ACC112 (cell line): ENCODE measurements at regions not wholly inside any gene's neighbourhood (a gene's known extent, or its start where the extent isn't known, plus 50 kb on each side); places are given as distances from the start of the nearest gene placed in this dataset.

Experiments used
- H2AFZ ChIP-seq: fragments of 200-600 bp; sonication (generic); one replicate; pipeline ENCODE4 v1.6.0; 2017; ENCODE audit warnings: antibody characterized with exemption, low read length; ENCODE audit not compliant: unreplicated experiment
- H3K27ac ChIP-seq: fragments of 200-600 bp; sonication (generic); 2 replicates; pipeline ENCODE4 v1.5.1; 2014; ENCODE audit warnings: low read depth, mild to moderate bottlenecking, antibody characterized with exemption, low read length, moderate library complexity
- H3K27me3 ChIP-seq: fragments of 200-600 bp; sonication (generic); 2 replicates; pipeline ENCODE4 v1.6.1; 2014; ENCODE audit warnings: mild to moderate bottlenecking, antibody characterized with exemption, low read length, moderate library complexity, mixed read lengths; ENCODE audit not compliant: insufficient read depth
- H3K36me3 ChIP-seq: fragments of 200-600 bp; sonication (generic); 2 replicates; pipeline ENCODE4 v1.6.1; 2016; ENCODE audit warnings: mild to moderate bottlenecking, antibody characterized with exemption, low read length, moderate library complexity, mixed read lengths; ENCODE audit not compliant: insufficient read depth
- H3K4me1 ChIP-seq: fragments of 200-600 bp; sonication (generic); one replicate; pipeline ENCODE4 v1.6.1; 2016; ENCODE audit warnings: low read length, mixed read lengths; ENCODE audit not compliant: insufficient read depth, unreplicated experiment, control insufficient read depth
- H3K4me3 ChIP-seq: fragments of 200-600 bp; sonication (generic); 2 replicates; pipeline ENCODE4 v1.5.1; 2014; ENCODE audit warnings: mild to moderate bottlenecking, low read depth, low read length
- H3K79me2 ChIP-seq: fragments of 200-600 bp; sonication (generic); one replicate; pipeline ENCODE4 v1.6.0; 2016; ENCODE audit warnings: low read length; ENCODE audit not compliant: control insufficient read depth, unreplicated experiment, insufficient read depth

GRCh38 chr11:80748207-80748925 is 1307.5 kb upstream of the TENM4 start:
- H3K27ac ChIP-seq, result no peak overlapping the region
- no peaks in the 10 kb centered on the region for H3K36me3 ChIP-seq
- no peaks in the 10 kb centered on the region; the same call in 1 of the 2 replicates for H3K27me3 ChIP-seq
- no peaks in the 10 kb centered on the region for H3K4me1 ChIP-seq
- no peak overlapping the region for H3K4me3 ChIP-seq
- no peaks in the 10 kb centered on the region for H3K79me2 ChIP-seq
- H2AFZ ChIP-seq, result no peak overlapping the region

GRCh38 chr11:80746300-80746699 is 1305.5 kb upstream of the TENM4 start:
- Histone ChIP-seq H3K4me3 (peak overlapping the region; percentile 14), H3K27ac (no peak overlapping the region), H3K27me3 (no peaks in the 10 kb centered on the region; the same call in 1 of the 2 replicates), H3K36me3 (no peaks in the 10 kb centered on the region), H2AFZ (peak overlapping the region; percentile 68), H3K4me1 (no peaks in the 10 kb centered on the region), H3K79me2 (no peaks in the 10 kb centered on the region)

- Histone ChIP-seq H3K4me1 (no peaks in the 10 kb centered on the region), H3K36me3 (no peaks in the 10 kb centered on the region), H3K79me2 (no peaks in the 10 kb centered on the region), H2AFZ (no peak overlapping the region), H3K4me3 (no peak overlapping the region), H3K27ac (no peak overlapping the region), H3K27me3 (no peaks in the 10 kb centered on the region; the same call in 1 of the 2 replicates)
Measured at GRCh38 chr11:80745416-80745815, 1304.6 kb upstream of the TENM4 start.

- Histone ChIP-seq H3K27me3 (no peaks in the 10 kb centered on the region), H3K4me3 (no peak overlapping the region), H3K36me3 (no peaks in the 10 kb centered on the region), H3K27ac (no peak overlapping the region), H3K79me2 (no peaks in the 10 kb centered on the region), H3K4me1 (no peaks in the 10 kb centered on the region), H2AFZ (no peak overlapping the region)
Measured at GRCh38 chr11:80733790-80734189, 1293.0 kb upstream of the TENM4 start.

- H3K79me2 ChIP-seq, result no peaks in the 10 kb centered on the region
- H3K4me3 ChIP-seq, result no peak overlapping the region
- no peaks in the 10 kb centered on the region for H3K27me3 ChIP-seq
- no peaks in the 10 kb centered on the region for H3K4me1 ChIP-seq
- no peaks in the 10 kb centered on the region for H3K36me3 ChIP-seq
- no peak overlapping the region for H2AFZ ChIP-seq
- H3K27ac ChIP-seq, result no peak overlapping the region
Measured at GRCh38 chr11:80733361-80733760, 1292.5 kb upstream of the TENM4 start.

GRCh38 chr11:80727315-80727714 is 1286.5 kb upstream of the TENM4 start:
- peaks cover 14% of the 10 kb centered on the region for H3K4me1 ChIP-seq
- H3K27me3 ChIP-seq, result no peaks in the 10 kb centered on the region
- no peaks in the 10 kb centered on the region for H3K36me3 ChIP-seq
- no peak overlapping the region for H3K27ac ChIP-seq
- H2AFZ ChIP-seq, result peak overlapping the region; percentile 50
- H3K79me2 ChIP-seq, result no peaks in the 10 kb centered on the region
- H3K4me3 ChIP-seq, result peak overlapping the region; percentile 19; the same call in 1 of the 2 replicates

GRCh38 chr11:80726236-80726635 is 1285.4 kb upstream of the TENM4 start:
- no peak overlapping the region for H2AFZ ChIP-seq
- H3K27me3 ChIP-seq, result no peaks in the 10 kb centered on the region
- no peak overlapping the region for H3K27ac ChIP-seq
- H3K36me3 ChIP-seq, result no peaks in the 10 kb centered on the region
- peaks cover 14% of the 10 kb centered on the region for H3K4me1 ChIP-seq
- H3K79me2 ChIP-seq, result no peaks in the 10 kb centered on the region
- no peak overlapping the region for H3K4me3 ChIP-seq

GRCh38 chr11:80724366-80724765 is 1283.5 kb upstream of the TENM4 start:
- Histone ChIP-seq H3K36me3 (no peaks in the 10 kb centered on the region), H2AFZ (no peak overlapping the region), H3K4me3 (no peak overlapping the region), H3K27me3 (no peaks in the 10 kb centered on the region), H3K27ac (no peak overlapping the region), H3K79me2 (no peaks in the 10 kb centered on the region), H3K4me1 (peaks cover 14% of the 10 kb centered on the region)

- Histone ChIP-seq H3K4me1 (peaks cover 14% of the 10 kb centered on the region), H2AFZ (peak overlapping the region; percentile 41), H3K27ac (no peak overlapping the region), H3K27me3 (no peaks in the 10 kb centered on the region), H3K36me3 (no peaks in the 10 kb centered on the region), H3K79me2 (no peaks in the 10 kb centered on the region), H3K4me3 (no peak overlapping the region)
Measured at GRCh38 chr11:80722629-80723028, 1281.8 kb upstream of the TENM4 start.

GRCh38 chr11:80720295-80720694 is 1279.5 kb upstream of the TENM4 start:
- H3K27ac ChIP-seq, result no peak overlapping the region
- H2AFZ ChIP-seq, result no peak overlapping the region
- peaks cover 18% of the 10 kb centered on the region for H3K4me1 ChIP-seq
- no peaks in the 10 kb centered on the region for H3K79me2 ChIP-seq
- no peaks in the 10 kb centered on the region for H3K36me3 ChIP-seq
- H3K4me3 ChIP-seq, result no peak overlapping the region
- no peaks in the 10 kb centered on the region for H3K27me3 ChIP-seq

- Histone ChIP-seq H3K79me2 (no peaks in the 10 kb centered on the region), H2AFZ (no peak overlapping the region), H3K36me3 (no peaks in the 10 kb centered on the region), H3K27me3 (no peaks in the 10 kb centered on the region), H3K27ac (no peak overlapping the region), H3K4me3 (no peak overlapping the region), H3K4me1 (peaks cover 18% of the 10 kb centered on the region)
Measured at GRCh38 chr11:80719292-80719646, 1278.4 kb upstream of the TENM4 start.
